ENCODE measurements at regions not wholly inside any gene's neighbourhood (a gene's known extent, or its start where the extent isn't known, plus 50 kb on each side); places are given as distances from the start of the nearest gene placed in this dataset.

DNA sequence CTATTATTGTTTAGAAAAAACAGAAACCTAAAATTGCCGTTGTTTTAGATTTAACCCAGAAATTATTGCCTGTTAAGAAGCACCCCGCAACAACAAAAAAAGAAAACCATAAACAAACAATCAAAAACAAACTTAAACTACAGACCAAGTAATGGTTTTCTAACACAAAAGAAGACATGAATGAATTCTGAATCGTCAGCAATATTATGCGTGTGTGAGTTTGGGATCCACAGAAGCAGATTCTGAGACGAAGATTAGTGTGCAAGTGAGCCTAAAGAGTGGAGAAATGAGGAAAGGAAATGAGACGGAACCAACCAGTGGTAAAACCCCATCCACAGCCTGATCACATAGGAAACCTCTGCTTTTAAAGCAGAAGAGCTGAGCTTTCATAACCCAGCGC lies 1514.9 kb upstream of the PIK3C3 start:
- DNase-seq (ENCODE audit: low spot score), result no peak

DNA sequence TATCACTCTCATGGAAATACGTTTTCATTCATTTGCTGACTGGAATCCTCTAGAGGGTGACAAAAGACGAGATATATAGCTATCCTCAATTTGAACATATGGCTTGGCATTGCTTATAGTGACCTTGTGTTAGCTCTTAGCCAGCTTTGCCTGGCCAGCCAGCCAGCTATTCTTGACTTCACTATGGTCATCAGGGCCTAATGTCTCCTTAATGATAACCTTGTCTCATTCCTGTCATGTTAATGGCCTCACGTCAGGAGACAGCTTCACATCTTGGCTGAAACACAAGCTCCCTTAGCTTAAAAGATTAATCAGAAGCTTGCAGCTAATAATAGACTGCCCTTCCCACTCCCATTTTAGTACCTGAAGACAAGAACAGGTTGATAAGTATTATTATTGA lies 1517.5 kb upstream of the PIK3C3 start:
- DNase-seq (ENCODE audit: low spot score), result no peak

DNA sequence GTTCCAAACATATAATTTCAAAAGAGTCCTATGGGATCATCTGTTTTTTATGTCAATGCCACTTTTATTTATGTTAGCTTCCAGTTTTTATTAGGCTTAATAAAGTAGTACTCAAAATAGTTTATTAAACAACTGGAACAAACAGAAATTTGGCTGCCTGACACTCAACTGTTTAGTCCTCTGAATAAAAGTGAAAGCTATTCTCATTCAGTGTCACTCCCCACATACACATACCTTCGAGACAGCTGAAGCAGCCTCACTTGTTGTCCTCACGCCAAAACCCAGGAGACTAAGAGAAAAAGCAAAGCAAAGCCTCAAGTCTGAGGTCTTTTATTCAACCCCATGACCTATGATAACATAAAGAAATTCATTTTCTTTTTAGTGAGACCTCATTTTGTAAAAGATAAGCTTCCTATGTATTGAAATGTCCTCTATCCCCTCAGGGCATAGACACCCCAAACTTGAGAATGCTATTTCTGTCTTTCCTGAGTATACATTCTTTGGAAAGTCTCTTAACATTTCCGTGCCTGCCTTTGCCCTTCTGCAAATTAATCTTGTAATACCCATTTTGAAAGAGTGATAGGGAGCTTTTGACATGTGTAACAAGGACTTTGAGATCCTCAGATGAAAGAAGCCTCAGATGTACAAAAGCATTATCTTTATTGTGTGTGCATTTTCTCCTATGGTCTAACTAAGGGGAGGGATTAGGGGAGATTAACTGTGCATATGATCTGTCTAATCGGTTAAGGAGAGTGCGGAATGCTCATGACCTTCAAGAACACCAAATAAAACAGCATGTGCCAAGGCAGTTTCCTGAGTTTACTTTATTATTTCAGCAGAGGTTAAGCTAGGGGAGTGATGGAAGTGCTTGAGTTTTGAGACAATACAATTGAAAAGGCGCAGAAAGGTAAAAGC lies 1523.7 kb upstream of the PIK3C3 start:
- no peak for DNase-seq (ENCODE audit: low spot score)

DNA sequence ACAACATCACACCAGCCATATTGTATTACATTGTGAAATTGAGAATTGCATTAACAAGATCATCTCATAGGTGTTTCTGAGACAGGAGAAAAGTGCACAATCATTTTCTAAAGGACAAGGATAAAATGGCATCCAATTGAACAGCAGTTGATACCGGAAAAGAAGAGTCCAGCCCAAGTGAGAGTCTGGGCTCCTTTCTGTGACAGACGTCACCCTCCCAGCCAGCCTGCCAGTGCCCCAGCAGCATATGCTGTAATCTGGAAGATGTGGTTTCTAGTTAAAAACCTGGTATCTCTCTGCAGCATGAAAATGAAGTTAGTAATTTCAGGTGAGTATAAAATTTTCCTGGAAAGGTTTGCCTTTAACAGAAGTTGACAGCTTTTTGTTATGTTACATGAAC lies 1531.7 kb upstream of the PIK3C3 start:
- DNase-seq (ENCODE audit: low spot score), result no peak

DNA sequence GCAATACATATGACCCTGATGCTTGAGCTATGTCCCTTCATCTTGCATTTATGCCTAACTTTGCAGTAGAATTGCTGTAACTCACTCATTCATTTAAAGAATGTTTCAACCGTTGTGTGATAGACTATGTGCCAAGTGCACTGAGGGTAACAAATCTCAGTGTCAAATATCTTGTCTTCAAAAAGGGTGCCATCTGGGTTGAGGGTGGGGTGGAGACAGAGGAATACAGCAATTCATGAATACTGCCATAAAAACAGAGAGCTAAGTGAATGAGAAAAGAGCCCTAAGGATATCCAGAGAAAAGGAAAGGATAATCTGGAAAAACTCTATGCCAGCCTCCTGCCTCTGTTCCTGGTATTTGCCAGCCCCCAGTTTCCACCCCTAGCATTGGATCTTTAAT lies 1534.4 kb upstream of the PIK3C3 start:
- no peak for DNase-seq (ENCODE audit: low spot score)

DNA sequence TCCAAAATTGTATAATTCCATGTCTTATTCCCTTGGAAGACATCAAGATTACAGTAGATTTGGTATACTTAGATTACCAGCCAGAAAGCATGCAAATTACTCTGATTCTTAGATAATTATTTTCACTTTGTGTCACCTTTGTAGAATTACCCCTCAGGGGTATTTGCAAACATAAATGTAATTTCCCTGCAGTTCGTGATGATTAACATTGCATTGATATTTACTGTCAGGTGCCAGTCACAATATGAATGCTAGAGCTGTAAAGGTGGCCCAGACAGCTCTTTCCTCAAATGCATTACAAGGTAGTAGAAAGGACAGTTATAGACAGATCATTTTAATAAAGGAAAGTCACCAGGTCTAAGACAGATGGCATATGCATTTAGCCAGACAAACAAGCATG lies 1537.5 kb upstream of the PIK3C3 start:
- no peak for DNase-seq (ENCODE audit: low spot score)

DNA sequence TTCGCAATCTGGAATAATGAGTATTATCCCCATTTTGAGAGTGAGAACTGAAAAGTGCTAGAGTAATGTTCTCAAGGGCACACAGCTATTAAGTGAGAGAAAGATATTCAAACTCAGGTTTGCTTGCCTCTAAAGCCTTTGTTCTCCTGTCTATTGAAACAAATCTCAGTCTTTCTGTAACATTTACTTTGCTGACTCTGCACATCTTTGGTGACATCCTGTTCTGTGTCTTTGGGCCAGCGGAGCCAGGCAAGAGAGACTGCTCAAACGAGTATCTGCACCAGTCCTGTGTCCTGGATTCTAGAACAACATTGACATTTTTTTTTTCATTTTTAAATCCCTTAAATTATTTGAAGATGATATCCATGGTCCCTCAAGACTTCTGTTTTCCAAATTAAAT lies 1539.2 kb upstream of the PIK3C3 start:
- DNase-seq (ENCODE audit: low spot score), result no peak

DNA sequence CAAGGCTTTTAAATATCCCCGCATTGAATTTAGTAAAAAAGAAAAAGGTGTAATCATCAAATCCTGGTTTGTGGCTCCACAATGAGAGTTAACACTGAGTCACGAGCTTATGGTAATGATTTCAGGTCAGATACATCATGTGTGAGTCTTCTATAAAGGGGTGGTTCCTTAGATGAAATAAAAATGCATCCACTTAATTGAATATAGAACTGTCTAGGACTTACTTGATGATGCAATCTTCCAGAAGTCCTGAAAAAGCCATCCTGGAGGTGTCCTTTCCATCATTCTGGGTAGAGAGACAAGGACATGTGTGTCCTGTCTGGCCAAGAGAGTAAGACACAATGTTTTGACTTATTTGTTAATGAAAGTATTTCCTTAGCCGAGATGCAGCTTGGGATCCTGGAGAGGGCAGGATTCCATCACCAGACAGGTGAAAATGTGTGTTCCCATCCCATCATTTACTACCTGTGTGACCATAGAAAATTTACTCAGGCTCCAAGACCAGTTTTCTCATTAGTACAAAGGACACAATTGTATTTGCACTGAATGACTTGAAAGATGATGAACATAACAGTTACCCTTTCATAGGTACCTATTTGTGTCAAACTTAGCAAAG lies 1539.8 kb upstream of the PIK3C3 start:
- no peak for DNase-seq (ENCODE audit: low spot score)

DNA sequence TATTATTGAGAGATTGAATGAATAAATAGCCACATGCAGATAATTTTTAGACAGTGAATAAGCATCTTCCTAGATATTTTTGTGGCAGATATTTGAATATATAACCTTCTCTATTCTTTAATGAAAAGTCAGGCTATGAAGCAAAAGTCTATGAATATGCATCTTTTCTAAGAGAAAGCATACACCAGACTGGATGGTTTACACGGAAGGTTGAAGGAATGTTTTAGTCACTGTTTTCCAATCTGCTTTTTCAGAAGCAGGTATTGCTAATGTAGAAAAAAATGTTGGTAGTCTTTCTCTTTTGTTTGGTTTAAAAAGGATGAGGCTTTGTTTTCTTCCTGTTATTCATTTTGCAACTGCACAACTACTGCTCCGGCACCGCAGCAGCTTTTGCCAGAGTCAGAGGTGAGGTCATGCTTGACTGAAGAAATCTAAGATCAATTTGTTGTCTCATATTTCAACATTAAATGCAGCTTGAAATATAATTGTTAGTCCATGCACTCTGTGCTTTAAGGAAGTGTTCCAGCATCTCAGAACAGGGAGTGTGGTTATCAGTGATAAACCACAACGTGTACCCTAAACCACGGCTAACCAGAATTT lies 1540.8 kb upstream of the PIK3C3 start:
- no peak for DNase-seq (ENCODE audit: low spot score)

DNA sequence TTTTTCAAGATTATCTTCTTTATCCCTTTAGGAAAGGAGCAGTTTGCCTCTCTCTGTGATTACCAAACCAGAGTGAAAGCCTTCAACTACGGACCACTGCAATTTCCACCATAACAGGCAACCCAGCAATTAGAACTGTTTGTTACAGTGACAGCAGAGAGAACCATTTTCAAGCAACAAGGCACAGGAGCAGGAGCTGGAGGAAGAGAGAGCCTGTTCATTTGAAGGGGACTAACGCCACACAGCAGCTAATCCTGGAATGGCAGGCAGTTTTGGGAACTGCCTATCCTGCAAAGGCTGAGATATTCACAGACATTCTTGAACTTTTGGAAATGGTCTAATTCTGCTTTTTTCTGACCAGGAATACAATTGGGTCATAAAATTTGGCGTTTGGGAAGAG lies 1541.9 kb upstream of the PIK3C3 start:
- DNase-seq (ENCODE audit: low spot score), result no peak

DNA sequence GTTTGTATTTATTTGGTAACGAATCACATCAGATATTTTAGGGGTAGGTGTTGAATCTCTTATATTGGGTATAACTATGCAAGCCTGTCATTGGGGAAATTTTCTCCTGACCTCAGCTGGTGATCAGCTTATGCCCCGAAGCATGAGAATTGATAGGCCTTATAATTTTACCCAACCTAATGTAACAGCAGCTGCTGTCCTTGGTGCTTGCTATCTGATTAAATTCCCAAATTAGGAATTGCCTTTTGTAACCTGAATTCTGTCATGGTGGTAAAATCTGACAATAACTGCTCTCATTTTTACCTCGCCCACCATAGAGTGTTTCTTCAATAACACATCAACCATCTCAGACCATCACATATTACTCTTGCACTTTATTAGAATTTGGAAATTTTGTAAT lies 1542.6 kb upstream of the PIK3C3 start:
- no peak for DNase-seq (ENCODE audit: low spot score)

DNA sequence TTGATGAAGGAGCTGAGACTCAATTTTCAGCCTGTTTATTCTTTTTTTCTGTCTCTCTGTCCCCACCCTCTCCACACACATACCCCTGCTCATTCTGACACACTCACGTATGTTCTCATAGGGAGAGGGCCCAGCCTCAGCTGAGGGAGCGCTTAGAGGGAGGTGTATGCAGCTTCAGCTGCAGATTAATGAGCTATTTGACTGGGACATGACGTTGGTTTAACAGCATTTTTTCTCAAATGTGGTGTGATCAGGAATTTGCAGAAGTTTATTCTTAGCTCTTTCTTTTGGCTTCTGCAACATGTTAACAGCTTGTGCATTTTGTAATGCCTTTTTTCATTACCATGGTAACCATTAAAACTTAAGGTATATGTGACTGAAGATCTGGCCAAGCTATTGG lies 1547.1 kb upstream of the PIK3C3 start:
- DNase-seq (ENCODE audit: low spot score), result no peak

DNA sequence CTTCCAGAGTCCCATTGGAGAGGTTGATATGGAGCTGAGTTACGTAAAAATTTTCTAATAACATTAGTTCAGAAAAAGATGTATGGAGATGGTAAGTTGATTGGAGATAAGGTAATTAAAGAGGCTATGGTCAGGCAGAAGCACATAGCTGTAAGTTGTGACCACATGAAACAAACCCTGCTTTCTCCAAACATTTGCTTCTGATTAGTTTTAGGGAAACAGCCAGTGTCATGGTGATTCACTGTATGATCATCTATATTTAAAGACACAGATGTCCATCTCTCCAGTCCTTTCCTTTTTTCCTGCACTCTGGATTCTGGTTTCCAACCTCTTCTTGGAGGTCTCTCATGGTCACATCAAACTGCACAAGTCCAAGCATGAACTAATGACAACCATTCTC lies 1550.8 kb upstream of the PIK3C3 start:
- no peak for DNase-seq (ENCODE audit: low spot score)

DNA sequence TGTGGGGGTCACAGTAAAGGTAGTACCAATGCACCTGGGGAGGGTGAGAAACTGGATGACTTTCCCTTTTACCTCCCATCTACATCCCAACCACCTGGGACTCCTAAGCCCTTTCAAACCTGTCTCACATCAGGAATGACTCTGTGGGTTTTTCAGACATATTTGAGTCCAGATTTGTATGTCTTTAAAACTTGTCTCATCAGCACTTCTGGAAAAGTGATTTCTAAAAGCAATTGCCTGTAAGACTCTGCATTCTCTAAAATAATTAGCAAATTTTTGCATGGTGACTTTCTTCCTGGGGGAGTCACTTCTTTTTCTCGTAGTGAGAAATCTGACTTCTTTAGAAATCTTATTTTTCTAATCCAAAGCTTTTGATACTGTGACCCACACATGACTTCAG lies 1553.0 kb upstream of the PIK3C3 start:
- DNase-seq (ENCODE audit: low spot score), result no peak

DNA sequence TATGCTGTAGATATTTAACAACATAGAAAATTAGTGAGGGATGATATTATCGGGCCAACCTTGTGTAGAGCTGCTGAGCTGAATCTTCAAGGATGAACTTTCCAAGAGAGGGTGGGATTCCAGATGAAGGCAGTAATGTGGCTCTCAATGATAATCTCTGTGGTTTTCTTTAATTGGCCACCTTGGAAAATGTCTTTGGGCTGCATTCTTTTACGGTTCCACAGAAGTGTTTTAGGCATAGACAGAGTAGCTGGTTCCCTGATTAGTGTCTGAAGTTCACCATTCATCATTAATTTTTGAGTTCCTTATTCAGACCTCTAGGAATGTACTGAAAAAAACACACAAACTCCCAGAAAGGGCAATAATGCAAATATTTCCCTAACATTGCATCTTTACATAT lies 1566.9 kb upstream of the PIK3C3 start:
- no peak for DNase-seq (ENCODE audit: low spot score)

DNA sequence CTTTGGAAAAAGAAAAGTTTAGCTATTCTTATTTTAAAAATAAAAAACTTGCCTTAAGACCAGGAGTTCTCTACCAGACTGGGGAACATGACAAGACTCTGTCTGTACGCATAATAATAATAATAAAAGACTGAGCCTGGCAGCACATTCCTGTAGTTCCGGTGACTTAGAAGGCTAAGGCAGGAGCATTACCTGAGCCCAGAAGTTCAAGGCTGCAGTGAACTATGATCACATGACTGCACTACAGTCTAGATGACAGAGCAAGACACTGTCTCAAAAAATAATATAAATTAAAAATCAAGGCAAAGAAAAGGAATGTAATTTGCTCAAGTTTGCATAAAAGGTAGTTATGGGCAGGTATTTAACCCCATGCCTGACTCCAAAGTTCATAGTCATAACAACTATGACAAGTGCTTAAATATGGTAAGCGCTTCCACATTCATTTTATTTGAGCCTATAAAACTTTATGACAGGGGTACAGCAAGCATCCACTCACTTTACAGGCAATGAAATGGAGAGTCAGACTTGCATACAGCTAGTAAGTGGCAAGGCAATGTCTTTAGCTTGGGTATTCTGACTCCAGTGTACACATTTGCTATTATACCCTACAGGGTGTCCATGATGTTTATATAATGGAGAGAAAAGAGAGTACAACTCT lies 1567.8 kb upstream of the PIK3C3 start:
- no peak for DNase-seq (ENCODE audit: low spot score)

DNA sequence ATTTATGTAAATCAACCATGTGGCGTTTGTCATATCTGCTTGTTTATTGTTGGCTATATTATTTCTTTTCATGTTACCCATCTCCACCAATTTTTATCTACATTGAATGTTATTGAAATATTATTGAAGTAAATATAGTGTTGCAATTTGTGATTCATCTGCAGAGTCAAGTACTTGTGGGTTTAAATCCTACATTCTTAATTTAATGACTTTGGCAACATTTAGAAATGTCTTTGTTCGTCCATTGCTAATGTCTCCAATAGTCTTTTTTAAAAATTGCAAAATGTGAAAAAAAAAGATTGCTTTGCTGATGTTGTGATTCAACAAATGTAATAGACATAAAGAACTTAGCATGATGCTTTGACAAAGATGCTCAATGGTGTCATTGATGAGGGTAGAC lies 1572.8 kb upstream of the PIK3C3 start:
- no peak for DNase-seq (ENCODE audit: low spot score)

DNA sequence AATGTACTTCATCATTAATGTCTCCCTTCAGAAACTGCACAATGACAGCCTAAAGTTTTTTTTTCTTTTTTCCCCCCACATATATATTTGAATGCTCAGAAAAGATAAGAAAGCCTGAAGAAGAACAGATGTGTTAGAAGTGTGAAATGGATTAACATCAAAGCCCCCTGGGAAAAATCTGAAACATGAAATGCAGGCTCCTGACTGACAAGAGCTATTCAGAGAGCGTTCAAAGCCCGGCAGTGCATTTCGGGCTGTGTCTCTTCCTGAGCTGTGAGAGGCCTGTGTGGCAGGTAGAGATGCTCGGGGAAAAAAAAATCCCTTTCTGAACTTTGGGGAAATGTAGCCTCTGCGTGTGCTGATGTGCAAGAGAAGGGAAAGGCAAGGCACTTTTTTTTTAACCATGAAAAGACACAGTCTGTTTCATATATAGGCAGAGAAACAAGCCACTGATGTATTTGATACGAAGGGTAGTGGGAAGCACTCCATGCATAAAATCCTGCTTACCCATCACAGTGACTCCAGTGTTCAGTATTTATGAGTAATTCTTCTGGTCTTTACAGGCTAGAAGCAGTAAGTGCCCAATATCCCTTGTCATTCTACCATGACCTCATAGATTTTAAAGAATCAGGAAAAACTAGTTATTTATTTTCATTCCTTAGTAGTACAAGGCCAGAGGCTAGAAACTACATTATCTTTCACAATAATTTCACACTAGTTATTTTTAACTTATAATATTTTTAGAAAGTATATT lies 1574.2 kb upstream of the PIK3C3 start:
- DNase-seq (ENCODE audit: low spot score), result no peak

DNA sequence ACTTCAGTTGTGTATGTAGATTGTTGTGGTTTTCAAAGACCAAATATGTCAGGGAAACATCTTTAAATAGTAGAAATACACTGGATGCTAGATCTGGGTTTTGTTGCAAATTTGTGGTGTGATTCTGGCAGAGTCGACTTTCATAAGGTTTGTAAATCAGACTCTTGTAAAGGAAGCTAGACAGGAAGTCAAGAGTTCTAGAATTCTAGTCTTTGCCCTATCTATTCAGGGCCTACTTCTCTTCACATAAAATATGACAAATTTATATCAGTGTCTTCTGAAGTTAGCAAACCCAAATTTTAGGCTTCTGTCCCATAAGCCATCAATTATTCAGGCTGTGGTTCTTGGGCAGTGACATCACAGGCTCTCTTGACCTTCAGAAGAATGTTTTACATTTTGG lies 1579.2 kb upstream of the PIK3C3 start:
- no peak for DNase-seq (ENCODE audit: low spot score)

DNA sequence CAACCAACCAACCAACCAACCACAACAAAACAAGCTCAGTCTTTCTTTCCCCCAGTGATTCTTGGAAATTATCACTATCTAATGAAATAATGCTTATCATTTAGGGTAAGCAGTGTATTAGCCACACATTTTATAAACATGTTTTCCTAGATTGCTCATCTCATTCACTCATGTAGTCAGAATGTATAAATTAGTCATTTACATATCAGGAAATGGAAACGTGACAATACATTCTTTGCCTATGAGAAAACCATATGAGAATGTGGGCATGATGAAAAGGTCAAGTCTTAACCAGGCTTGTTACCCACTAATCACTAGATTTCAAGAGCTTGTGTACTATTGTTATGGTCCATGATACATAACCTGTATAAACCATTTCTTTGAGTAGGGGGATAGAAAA lies 1583.4 kb upstream of the PIK3C3 start:
- DNase-seq (ENCODE audit: low spot score), result no peak

DNA sequence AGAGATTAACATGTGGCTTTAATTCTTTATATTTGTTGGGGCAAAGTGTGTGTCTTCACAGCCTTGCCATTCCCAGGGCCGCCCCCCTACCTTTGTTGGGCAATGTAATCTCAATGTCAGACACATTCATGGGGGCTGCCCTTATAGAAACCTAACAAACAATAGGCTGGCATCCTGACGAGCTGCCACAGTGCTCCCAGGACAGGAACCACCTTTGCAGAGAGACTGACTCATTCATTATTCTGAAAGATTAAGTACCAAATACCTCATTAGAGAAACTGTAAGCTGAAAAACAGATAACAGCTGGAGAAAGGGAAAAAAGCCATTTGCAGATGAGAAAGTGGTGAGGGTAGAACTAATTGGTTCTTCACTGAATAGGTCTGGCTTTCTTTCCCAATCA lies 1587.5 kb upstream of the PIK3C3 start:
- no peak for DNase-seq (ENCODE audit: low spot score)

DNA sequence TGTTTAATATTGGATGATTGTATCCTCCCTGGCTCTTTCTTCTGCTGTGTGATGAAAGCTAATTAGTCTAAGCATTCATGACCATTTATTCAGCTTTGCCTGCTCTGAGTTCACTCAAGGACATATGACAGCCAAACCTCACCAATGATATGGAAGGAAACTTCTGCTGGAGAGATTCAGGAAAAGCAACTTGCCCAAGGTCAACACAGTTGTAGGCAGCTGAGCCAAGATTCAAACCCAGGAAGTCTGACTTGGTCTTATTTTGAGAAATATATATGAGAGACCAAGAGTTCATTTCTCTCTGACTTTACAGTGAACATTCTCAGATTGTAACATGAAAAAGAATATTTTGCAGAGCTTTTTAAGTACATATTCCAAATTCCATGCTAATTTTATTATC lies 1588.5 kb upstream of the PIK3C3 start:
- no peak for DNase-seq (ENCODE audit: low spot score)
